ENCODE measurements at regions not wholly inside any gene's neighbourhood (a gene's known extent, or its start where the extent isn't known, plus 50 kb on each side); places are given as distances from the start of the nearest gene placed in this dataset.

GRCh38 chr11:112731538-112731937 lies 229.7 kb upstream of the NCAM1 start:
- TF ChIP-seq ZNF317 (CRISPR knock-in tag; IDR thresholded peaks at IDR 0.05; ENCODE audit: borderline replicate concordance, low read depth): no peak
- no peak for TF ChIP-seq CTCF (IDR thresholded peaks at IDR 0.05)
- no peak for TF ChIP-seq ATF1 (CRISPR knock-in tag; IDR thresholded peaks at IDR 0.05)
- TF ChIP-seq ETV6 (CRISPR knock-in tag; IDR thresholded peaks at IDR 0.05): no peak
- no peak for TF ChIP-seq SP1 (CRISPR knock-in tag; conservative IDR thresholded peaks at IDR 0.05)
- no peak for TF ChIP-seq PRDM15 (CRISPR knock-in tag; IDR thresholded peaks at IDR 0.05)
- no peak for TF ChIP-seq NR3C1 (CRISPR knock-in tag; conservative IDR thresholded peaks at IDR 0.05; ENCODE audit: low read depth)
- TF ChIP-seq TEAD4 (CRISPR knock-in tag; IDR thresholded peaks at IDR 0.05): no peak
- TF ChIP-seq, protein P1, sequence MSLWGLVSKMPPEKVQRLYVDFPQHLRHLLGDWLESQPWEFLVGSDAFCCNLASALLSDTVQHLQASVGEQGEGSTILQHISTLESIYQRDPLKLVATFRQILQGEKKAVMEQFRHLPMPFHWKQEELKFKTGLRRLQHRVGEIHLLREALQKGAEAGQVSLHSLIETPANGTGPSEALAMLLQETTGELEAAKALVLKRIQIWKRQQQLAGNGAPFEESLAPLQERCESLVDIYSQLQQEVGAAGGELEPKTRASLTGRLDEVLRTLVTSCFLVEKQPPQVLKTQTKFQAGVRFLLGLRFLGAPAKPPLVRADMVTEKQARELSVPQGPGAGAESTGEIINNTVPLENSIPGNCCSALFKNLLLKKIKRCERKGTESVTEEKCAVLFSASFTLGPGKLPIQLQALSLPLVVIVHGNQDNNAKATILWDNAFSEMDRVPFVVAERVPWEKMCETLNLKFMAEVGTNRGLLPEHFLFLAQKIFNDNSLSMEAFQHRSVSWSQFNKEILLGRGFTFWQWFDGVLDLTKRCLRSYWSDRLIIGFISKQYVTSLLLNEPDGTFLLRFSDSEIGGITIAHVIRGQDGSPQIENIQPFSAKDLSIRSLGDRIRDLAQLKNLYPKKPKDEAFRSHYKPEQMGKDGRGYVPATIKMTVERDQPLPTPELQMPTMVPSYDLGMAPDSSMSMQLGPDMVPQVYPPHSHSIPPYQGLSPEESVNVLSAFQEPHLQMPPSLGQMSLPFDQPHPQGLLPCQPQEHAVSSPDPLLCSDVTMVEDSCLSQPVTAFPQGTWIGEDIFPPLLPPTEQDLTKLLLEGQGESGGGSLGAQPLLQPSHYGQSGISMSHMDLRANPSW (CRISPR knock-in tag; conservative IDR thresholded peaks at IDR 0.05; ENCODE audit: low read depth): no peak
- TF ChIP-seq, protein P2, sequence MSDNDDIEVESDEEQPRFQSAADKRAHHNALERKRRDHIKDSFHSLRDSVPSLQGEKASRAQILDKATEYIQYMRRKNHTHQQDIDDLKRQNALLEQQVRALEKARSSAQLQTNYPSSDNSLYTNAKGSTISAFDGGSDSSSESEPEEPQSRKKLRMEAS (CRISPR knock-in tag; IDR thresholded peaks at IDR 0.05): no peak
- TF ChIP-seq NFE2L1 (CRISPR knock-in tag; IDR thresholded peaks at IDR 0.05): no peak

Measured in WTC11 (cell line).